ENCODE measurements at regions not wholly inside any gene's neighbourhood (a gene's known extent, or its start where the extent isn't known, plus 50 kb on each side); places are given as distances from the start of the nearest gene placed in this dataset.

- Histone ChIP-seq H3K4me1 (no peaks in the 10 kb centered on the region), H3K9me3 (no peaks in the 10 kb centered on the region), H3K27me3 (no peaks in the 10 kb centered on the region), H3K27ac (no peak overlapping the region), H3K4me3 (no peak overlapping the region), H3K36me3 (no peaks in the 10 kb centered on the region)
- no peak for DNase-seq
- no peak for TF ChIP-seq POLR2A (IDR thresholded peaks at IDR 0.05)
- TF ChIP-seq CTCF (IDR thresholded peaks at IDR 0.05): no peak
These were observed 241.0 kb downstream of the ETAA1 start for GRCh38 chr2:67638146-67638545.

- no peak overlapping the region for H3K27ac ChIP-seq
- peaks cover 0 to 3% (median 0%) of the 10 kb centered on the region in 4 donors for H3K9me3 ChIP-seq
- no peak for DNase-seq
- H3K27me3 ChIP-seq: no peaks in the 10 kb centered on the region
- H3K4me3 ChIP-seq: no peak overlapping the region
- H3K4me1 ChIP-seq: no peaks in the 10 kb centered on the region
- no peaks in the 10 kb centered on the region for H3K36me3 ChIP-seq
- TF ChIP-seq CTCF (IDR thresholded peaks at IDR 0.05): no peak
- TF ChIP-seq POLR2A (IDR thresholded peaks at IDR 0.05): no peak
These were observed 244.3 kb downstream of the ETAA1 start for GRCh38 chr2:67641312-67642045.

- Histone ChIP-seq H3K9me3 (peaks cover 0 to 9% (median 0%) of the 10 kb centered on the region in 4 donors), H3K4me3 (no peak overlapping the region), H3K36me3 (no peaks in the 10 kb centered on the region), H3K4me1 (no peaks in the 10 kb centered on the region), H3K27me3 (no peaks in the 10 kb centered on the region), H3K27ac (no peak overlapping the region)
- TF ChIP-seq CTCF (IDR thresholded peaks at IDR 0.05): no peak
- TF ChIP-seq POLR2A (IDR thresholded peaks at IDR 0.05): no peak
- no peak for DNase-seq
These were observed 244.9 kb downstream of the ETAA1 start for GRCh38 chr2:67642046-67642382.

- Histone ChIP-seq H3K9me3 (peaks cover 0 to 11% (median 0%) of the 10 kb centered on the region in 4 donors), H3K27me3 (no peaks in the 10 kb centered on the region), H3K4me3 (no peak overlapping the region), H3K27ac (no peak overlapping the region), H3K4me1 (no peaks in the 10 kb centered on the region), H3K36me3 (no peaks in the 10 kb centered on the region)
- TF ChIP-seq CTCF (IDR thresholded peaks at IDR 0.05) (no peak), POLR2A (IDR thresholded peaks at IDR 0.05) (no peak)
- DNase-seq: no peak
These were observed 245.8 kb downstream of the ETAA1 start for GRCh38 chr2:67642961-67643360.

- no peak overlapping the region for H3K27ac ChIP-seq
- TF ChIP-seq POLR2A (IDR thresholded peaks at IDR 0.05) (no peak), CTCF (IDR thresholded peaks at IDR 0.05) (no peak)
- peak in 1 of 3 donors; percentile 50 for DNase-seq
These were observed 248.4 kb downstream of the ETAA1 start for GRCh38 chr2:67645280-67646138.

More at GRCh38 chr2:67645280-67646138, 248.4 kb downstream of the ETAA1 start:
- H3K4me1 ChIP-seq: peaks cover 0 to 10% (median 0%) of the 10 kb centered on the region in 4 donors
- H3K27me3 ChIP-seq: no peaks in the 10 kb centered on the region
- no peaks in the 10 kb centered on the region for H3K36me3 ChIP-seq
- peaks cover 0 to 11% (median 0%) of the 10 kb centered on the region in 4 donors for H3K9me3 ChIP-seq
- H3K4me3 ChIP-seq: no peak overlapping the region
